Trophoblast cell (in vitro differentiated cells and primary cell): ENCODE measurements at regions not wholly inside any gene's neighbourhood (a gene's known extent, or its start where the extent isn't known, plus 50 kb on each side); places are given as distances from the start of the nearest gene placed in this dataset.

Experiments used
- DNase-seq, 2 donors: peaks; one replicate each; pipeline ENCODE4 v3.0.0-alpha.2; 2016
- H2AFZ ChIP-seq: 2 replicates; pipeline ENCODE4 v1.6.1; 2013; ENCODE audit warnings: low read length, moderate library complexity, mild to moderate bottlenecking; ENCODE audit not compliant: insufficient read depth, poor library complexity
- H2AK5ac ChIP-seq: 2 replicates; pipeline ENCODE4 v1.6.1; 2013; ENCODE audit warnings: mild to moderate bottlenecking, low read length
- H2BK120ac ChIP-seq: 2 replicates; pipeline ENCODE4 v1.6.1; 2013; ENCODE audit warnings: low read length, mild to moderate bottlenecking, moderate library complexity; ENCODE audit not compliant: insufficient read depth, poor library complexity
- H2BK12ac ChIP-seq: 2 replicates; pipeline ENCODE4 v1.6.1; 2013; ENCODE audit warnings: mild to moderate bottlenecking, low read length, moderate library complexity
- H2BK5ac ChIP-seq: 2 replicates; pipeline ENCODE4 v1.6.1; 2013; ENCODE audit warnings: low read length, low read depth, moderate library complexity, mild to moderate bottlenecking; ENCODE audit not compliant: poor library complexity
- H3K14ac ChIP-seq: 2 replicates; pipeline ENCODE4 v1.6.1; 2013; ENCODE audit warnings: mild to moderate bottlenecking, low read length
- H3K18ac ChIP-seq: 2 replicates; pipeline ENCODE4 v1.6.1; 2013; ENCODE audit warnings: mild to moderate bottlenecking, low read length
- H3K23ac ChIP-seq: 2 replicates; pipeline ENCODE4 v1.6.1; 2013; ENCODE audit warnings: low read length
- H3K27ac ChIP-seq: 2 replicates; pipeline ENCODE4 v1.5.1; 2013; ENCODE audit warnings: low read depth, mild to moderate bottlenecking, inconsistent platforms, low read length, moderate library complexity
- H3K27me3 ChIP-seq: 2 replicates; pipeline ENCODE4 v1.6.1; 2013; ENCODE audit warnings: inconsistent platforms, mild to moderate bottlenecking, low read length, moderate library complexity; ENCODE audit not compliant: insufficient read depth
- H3K36me3 ChIP-seq, 2 experiments: 1 replicate in 1 of 2; 2 replicates in 1 of 2; pipeline ENCODE4 v1.6.1; 2013; ENCODE audit warnings: low read length in 2 of 2, mild to moderate bottlenecking in 2 of 2, moderate library complexity in 1 of 2; ENCODE audit not compliant: insufficient read depth in 2 of 2, control insufficient read depth in 1 of 2
- H3K4ac ChIP-seq: 2 replicates; pipeline ENCODE4 v1.6.1; 2013; ENCODE audit warnings: low read depth, mild to moderate bottlenecking, low read length, moderate library complexity
- H3K4me1 ChIP-seq, 2 experiments: 1 replicate in 1 of 2; 2 replicates in 1 of 2; pipeline ENCODE4 v1.6.1; 2013; ENCODE audit warnings: low read length in 2 of 2, mild to moderate bottlenecking in 2 of 2, moderate library complexity in 1 of 2; ENCODE audit not compliant: insufficient read depth in 2 of 2, control insufficient read depth in 1 of 2
- H3K4me2 ChIP-seq: 2 replicates; pipeline ENCODE4 v1.6.1; 2013; ENCODE audit warnings: inconsistent platforms, mild to moderate bottlenecking, low read length, moderate library complexity
- H3K4me3 ChIP-seq: 2 replicates; pipeline ENCODE4 v1.5.1; 2013; ENCODE audit warnings: mild to moderate bottlenecking, low read depth, low read length, inconsistent platforms
- H3K79me1 ChIP-seq: one replicate; pipeline ENCODE4 v1.6.1; 2013; ENCODE audit warnings: low read length
- H3K79me2 ChIP-seq: 2 replicates; pipeline ENCODE4 v1.6.1; 2013; ENCODE audit warnings: low read length, mild to moderate bottlenecking; ENCODE audit not compliant: control insufficient read depth, insufficient read depth, poor library complexity
- H3K9ac ChIP-seq: 2 replicates; pipeline ENCODE4 v1.6.1; 2013; ENCODE audit warnings: mild to moderate bottlenecking, low read length
- H3K9me3 ChIP-seq: 2 replicates; pipeline ENCODE4 v1.6.1; 2013; ENCODE audit warnings: low read depth, mild to moderate bottlenecking, control low read depth, inconsistent platforms, low read length; ENCODE audit not compliant: insufficient read depth
- H4K12ac ChIP-seq: 2 replicates; pipeline ENCODE4 v1.6.1; 2013; ENCODE audit warnings: low read depth, mild to moderate bottlenecking, low read length, moderate library complexity
- H4K8ac ChIP-seq: 2 replicates; pipeline ENCODE4 v1.6.1; 2013; ENCODE audit warnings: low read depth, mild to moderate bottlenecking, low read length, moderate library complexity
- H4K91ac ChIP-seq: one replicate; pipeline ENCODE4 v1.6.1; 2013; ENCODE audit warnings: low read depth, mild to moderate bottlenecking, low read length, moderate library complexity
- WGBS: extraction: QIAGEN DNeasy Blood & Tissue Kit; methylation state at CpG from one replicate; pipeline ENCODE4 v1.1.7; 2013; ENCODE audit warnings: missing lambda C conversion rate; ENCODE audit not compliant: insufficient read length, insufficient coverage; ENCODE audit errors: extremely low coverage; 5-methylcytosine and 5-hydroxymethylcytosine counted together

DNA sequence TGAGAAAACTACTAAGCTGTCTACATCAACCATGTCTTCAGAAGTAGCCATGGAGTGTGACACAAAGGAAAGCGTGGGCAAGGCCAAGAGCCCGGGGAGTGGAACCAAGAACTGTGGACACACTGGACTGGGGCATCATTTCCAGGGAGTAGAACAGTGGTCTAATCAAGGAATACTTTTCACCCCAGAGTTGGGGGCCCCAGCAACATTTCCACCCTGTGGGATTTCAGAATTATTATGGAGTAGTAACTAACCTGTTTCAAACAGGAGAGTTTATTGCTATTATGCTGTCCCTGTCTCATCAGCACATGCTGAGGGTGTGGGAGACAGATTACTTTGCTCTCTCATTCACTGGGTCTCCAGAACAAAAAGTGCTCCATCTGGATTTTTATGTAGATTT is 58.0 kb upstream of the FSTL4 start:
- no peaks in the 10 kb centered on the region for H3K79me2 ChIP-seq
- no peak overlapping the region for H3K4me3 ChIP-seq
- no peak overlapping the region for H3K23ac ChIP-seq
- H3K9ac ChIP-seq, result no peak overlapping the region
- no peaks in the 10 kb centered on the region for H3K4me1 ChIP-seq
- H3K27me3 ChIP-seq, result no peaks in the 10 kb centered on the region
- no peaks in the 10 kb centered on the region for H3K79me1 ChIP-seq
- H3K36me3 ChIP-seq, result no peaks in the 10 kb centered on the region
- H3K9me3 ChIP-seq, result peaks cover 4% of the 10 kb centered on the region
- DNase-seq, result no peak
- no peak overlapping the region for H2BK12ac ChIP-seq
- H2AK5ac ChIP-seq, result no peak overlapping the region
- no peak overlapping the region for H2BK5ac ChIP-seq
- H4K91ac ChIP-seq, result no peak overlapping the region
- H4K12ac ChIP-seq, result no peak overlapping the region
- WGBS, result no CpG with 5 or more reads among the region's 2 CpGs
- H2BK120ac ChIP-seq, result no peak overlapping the region
- no peak overlapping the region for H3K27ac ChIP-seq
- H3K18ac ChIP-seq, result no peak overlapping the region
- no peak overlapping the region for H3K14ac ChIP-seq
- H2AFZ ChIP-seq, result no peak overlapping the region
- H3K4ac ChIP-seq, result no peak overlapping the region
- no peak overlapping the region for H4K8ac ChIP-seq
- H3K4me2 ChIP-seq, result no peak overlapping the region

DNA sequence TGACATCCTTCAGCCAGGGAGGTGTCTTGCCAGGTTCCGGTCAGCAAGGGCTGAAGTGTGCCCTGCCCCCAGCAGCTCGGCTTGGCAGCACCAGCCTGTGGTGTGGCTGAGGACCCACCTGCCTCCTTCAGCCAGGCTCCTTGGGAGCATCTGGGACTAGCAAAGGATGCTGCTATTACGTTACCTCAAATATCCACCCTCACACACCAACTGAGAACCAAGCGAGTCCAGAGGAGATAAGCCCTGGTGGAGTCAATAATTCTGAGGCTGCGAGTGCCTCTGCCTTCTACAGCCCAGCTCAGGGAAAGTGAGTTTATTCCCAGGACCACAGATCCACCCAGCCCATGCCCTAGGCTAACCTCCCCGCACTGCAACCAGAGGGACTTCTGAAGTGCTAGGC is 57.1 kb upstream of the FSTL4 start:
- Histone ChIP-seq H3K79me2 (no peaks in the 10 kb centered on the region), H2AK5ac (no peak overlapping the region), H3K4ac (no peak overlapping the region), H3K23ac (no peak overlapping the region), H2BK5ac (no peak overlapping the region), H3K79me1 (no peaks in the 10 kb centered on the region), H4K8ac (no peak overlapping the region), H3K36me3 (no peaks in the 10 kb centered on the region), H4K12ac (no peak overlapping the region), H3K4me3 (no peak overlapping the region), H2AFZ (no peak overlapping the region), H3K9ac (no peak overlapping the region), H2BK120ac (no peak overlapping the region), H3K9me3 (peaks cover 4% of the 10 kb centered on the region), H3K27ac (no peak overlapping the region), H3K4me1 (no peaks in the 10 kb centered on the region), H4K91ac (no peak overlapping the region), H2BK12ac (no peak overlapping the region), H3K18ac (no peak overlapping the region), H3K27me3 (no peaks in the 10 kb centered on the region), H3K14ac (no peak overlapping the region), H3K4me2 (no peak overlapping the region)
- DNase-seq, result no peak
- WGBS, result no CpG with 5 or more reads among the region's 6 CpGs

DNA sequence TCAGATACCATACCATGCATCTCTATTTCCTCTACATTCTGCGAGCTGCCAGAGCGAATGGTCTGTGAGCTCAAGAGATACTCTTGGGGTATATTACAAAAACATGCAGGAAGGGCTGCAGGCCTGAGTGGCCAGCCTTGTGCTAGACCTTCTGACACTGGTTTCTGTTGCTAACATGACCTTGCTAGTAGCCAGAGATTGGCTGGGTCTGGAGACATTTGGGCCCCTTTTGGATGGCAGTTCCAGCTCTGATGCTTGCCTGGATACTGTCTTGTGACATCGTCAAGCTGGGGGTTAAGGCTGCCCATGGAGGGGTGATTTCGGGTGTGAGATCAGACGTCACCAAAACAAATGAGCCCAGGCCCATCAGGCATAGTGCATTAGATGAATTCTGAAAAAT is 56.1 kb upstream of the FSTL4 start:
- H3K4me2 ChIP-seq, result no peak overlapping the region
- no peak overlapping the region for H2BK120ac ChIP-seq
- no peak overlapping the region for H2BK5ac ChIP-seq
- H4K12ac ChIP-seq, result no peak overlapping the region
- H3K4me1 ChIP-seq, result no peaks in the 10 kb centered on the region
- no peak overlapping the region for H4K91ac ChIP-seq
- no peak overlapping the region for H3K9ac ChIP-seq
- peaks cover 4% of the 10 kb centered on the region for H3K9me3 ChIP-seq
- no CpG with 5 or more reads among the region's 5 CpGs for WGBS
- no peak overlapping the region for H3K18ac ChIP-seq
- no peak overlapping the region for H2BK12ac ChIP-seq
- H3K79me2 ChIP-seq, result no peaks in the 10 kb centered on the region
- no peak for DNase-seq
- no peaks in the 10 kb centered on the region for H3K36me3 ChIP-seq
- no peaks in the 10 kb centered on the region for H3K79me1 ChIP-seq
- H3K23ac ChIP-seq, result no peak overlapping the region
- H2AFZ ChIP-seq, result no peak overlapping the region
- no peaks in the 10 kb centered on the region for H3K27me3 ChIP-seq
- H3K14ac ChIP-seq, result no peak overlapping the region
- no peak overlapping the region for H3K4me3 ChIP-seq
- H3K4ac ChIP-seq, result no peak overlapping the region
- no peak overlapping the region for H3K27ac ChIP-seq
- H4K8ac ChIP-seq, result no peak overlapping the region
- no peak overlapping the region for H2AK5ac ChIP-seq

DNA sequence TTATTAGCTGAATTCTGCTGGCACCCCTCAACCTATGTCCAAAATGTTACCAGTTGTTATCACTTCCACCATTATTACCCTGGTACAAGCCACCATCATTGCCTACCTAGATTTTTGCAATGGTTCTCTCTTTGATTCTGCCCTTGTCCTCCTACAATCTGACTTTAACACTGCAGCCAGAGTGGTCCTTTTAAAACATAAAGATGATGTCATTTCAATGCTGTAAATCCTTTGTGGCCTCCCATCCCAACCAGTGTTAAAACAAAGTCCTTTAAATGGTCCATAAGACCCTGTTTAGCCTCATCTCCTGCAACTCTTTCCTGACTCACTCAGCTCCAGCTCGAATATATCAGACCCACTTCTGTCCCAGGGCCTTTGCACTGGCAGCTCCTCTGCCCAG is 54.9 kb upstream of the FSTL4 start:
- Histone ChIP-seq H2AFZ (no peak overlapping the region), H3K9ac (no peak overlapping the region), H2BK5ac (no peak overlapping the region), H2BK120ac (no peak overlapping the region), H4K8ac (no peak overlapping the region), H3K9me3 (peaks cover 4% of the 10 kb centered on the region), H3K79me2 (no peaks in the 10 kb centered on the region), H3K79me1 (no peaks in the 10 kb centered on the region), H3K14ac (no peak overlapping the region), H3K23ac (no peak overlapping the region), H3K4me3 (no peak overlapping the region), H3K4me1 (no peaks in the 10 kb centered on the region), H2BK12ac (no peak overlapping the region), H3K4me2 (no peak overlapping the region), H3K27ac (no peak overlapping the region), H4K12ac (no peak overlapping the region), H4K91ac (no peak overlapping the region), H3K27me3 (no peaks in the 10 kb centered on the region), H3K36me3 (no peaks in the 10 kb centered on the region), H3K18ac (no peak overlapping the region), H3K4ac (no peak overlapping the region), H2AK5ac (no peak overlapping the region)
- WGBS, result no CpG with 5 or more reads among the region's 1 CpG
- DNase-seq, result no peak
